H1 (cell line): ENCODE measurements at regions not wholly inside any gene's neighbourhood (a gene's known extent, or its start where the extent isn't known, plus 50 kb on each side); places are given as distances from the start of the nearest gene placed in this dataset.

Source experiments
- ATF2 ChIP-seq: IDR thresholded peaks from 2 replicates; pipeline ENCODE4 v1.6.1; 2012; ENCODE audit warnings: low read length, inconsistent platforms
- CBX5 ChIP-seq: fragments of 300-800, 300-1000 bp; sonication (generic); IDR thresholded peaks from 2 replicates; pipeline ENCODE4 v1.7.1; 2016; ENCODE audit warnings: antibody characterized with exemption, low read length, low read depth
- CHD2 ChIP-seq: IDR thresholded peaks from 2 replicates; pipeline ENCODE4 v1.6.1; 2012; ENCODE audit warnings: low read length, improper control_type of control experiment
- CHD7 ChIP-seq: fragments of 300-600 bp; sonication (generic); IDR thresholded peaks from 2 replicates; pipeline ENCODE4 v1.7.1; 2012; ENCODE audit warnings: low read length, moderate library complexity, mild to moderate bottlenecking, inconsistent platforms; ENCODE audit not compliant: insufficient replicate concordance
- KDM4A ChIP-seq: IDR thresholded peaks from one replicate; pipeline ENCODE4 v1.7.1; 2012; ENCODE audit warnings: low read depth, mild to moderate bottlenecking, moderate library complexity, low read length, inconsistent platforms; ENCODE audit not compliant: severe bottlenecking

- TF ChIP-seq CHD7: no peak
- TF ChIP-seq KDM4A: no peak
- TF ChIP-seq ATF2: no peak
- no peak for TF ChIP-seq CBX5
- TF ChIP-seq CHD2: no peak
Observed at GRCh38 chr20:48066246-48066645, 281.0 kb upstream of the SULF2 start (continued).
